IMR-90 (cell line): ENCODE measurements at regions not wholly inside any gene's neighbourhood (a gene's known extent, or its start where the extent isn't known, plus 50 kb on each side); places are given as distances from the start of the nearest gene placed in this dataset.

Source experiments
- ATAC-seq: fragments of 200-7000 bp; cut with Tn5 transposase; 2 replicates; pipeline ENCODE4 v1.9.1; 2020; ENCODE audit warnings: low read depth, mild to moderate bottlenecking, moderate library complexity
- BruUV-seq: library from RNA; stranded (reverse); fragments of 400-500 nt; replicated peaks from 2 replicates; lab custom pipeline; 2021; lab: Mats Ljungman, UMichigan
- CTCF ChIA-PET: fragments of 300-600 bp; formaldehyde crosslinking; extraction: SDS; loops from one replicate; lab custom pipeline; 2021; ENCODE audit warnings: antibody characterized with exemption; lab: Yijun Ruan, JAX
- POLR2A ChIA-PET: fragments of 300-600 bp; sonication (Branson Sonifier 250); formaldehyde crosslinking; loops from one replicate; lab custom pipeline; 2022; ENCODE audit warnings: antibody characterized with exemption; ENCODE audit not compliant: unreplicated experiment; lab: Charles Lee
- DNase-seq: peaks from one replicate; pipeline ENCODE4 v3.0.0; 2013
- H2AFZ ChIP-seq: replicated peaks from 2 replicates; pipeline ENCODE3; 2013; ENCODE audit warnings: low read length, mild to moderate bottlenecking; ENCODE audit not compliant: poor library complexity
- H2AK5ac ChIP-seq: 2 replicates; pipeline ENCODE4 v1.6.1; 2013; ENCODE audit warnings: low read depth, low read length, inconsistent platforms
- H2AK9ac ChIP-seq: replicated peaks from 2 replicates; pipeline ENCODE3; 2013; ENCODE audit warnings: mild to moderate bottlenecking, low read depth, low read length, moderate library complexity; ENCODE audit not compliant: poor library complexity
- H2BK120ac ChIP-seq: 2 replicates; pipeline ENCODE4 v1.6.1; 2013; ENCODE audit warnings: low read depth, low read length, inconsistent platforms
- H2BK15ac ChIP-seq: 3 replicates; pipeline ENCODE4 v1.6.1; 2013; ENCODE audit warnings: low read depth, low read length, inconsistent platforms
- H2BK20ac ChIP-seq: 2 replicates; pipeline ENCODE4 v1.6.1; 2013; ENCODE audit warnings: low read depth, mild to moderate bottlenecking, inconsistent platforms, low read length, moderate library complexity
- H2BK5ac ChIP-seq: 2 replicates; pipeline ENCODE4 v1.6.1; 2013; ENCODE audit warnings: mild to moderate bottlenecking, low read depth, low read length, inconsistent platforms; ENCODE audit not compliant: poor library complexity, severe bottlenecking
- H3K14ac ChIP-seq: replicated peaks from 2 replicates; pipeline ENCODE4 v1.6.1; 2013; ENCODE audit warnings: low read depth, low read length, inconsistent platforms
- H3K18ac ChIP-seq: 2 replicates; pipeline ENCODE4 v1.6.1; 2013; ENCODE audit warnings: low read depth, low read length, control low read depth
- H3K23ac ChIP-seq: 2 replicates; pipeline ENCODE4 v1.6.1; 2013; ENCODE audit warnings: low read depth, low read length, inconsistent platforms
- H3K27ac ChIP-seq: 2 replicates; pipeline ENCODE4 v1.5.1; 2013; ENCODE audit warnings: mild to moderate bottlenecking, control low read depth, low read length; ENCODE audit not compliant: insufficient read depth
- H3K27me3 ChIP-seq: 2 replicates; pipeline ENCODE4 v1.6.1; 2013; ENCODE audit warnings: low read length; ENCODE audit not compliant: control insufficient read depth, insufficient read depth
- H3K36me3 ChIP-seq: 2 replicates; pipeline ENCODE4 v1.6.1; 2013; ENCODE audit warnings: low read length, mixed read lengths; ENCODE audit not compliant: control insufficient read depth, insufficient read depth
- H3K4ac ChIP-seq: 2 replicates; pipeline ENCODE4 v1.6.1; 2013; ENCODE audit warnings: low read depth, low read length, inconsistent platforms
- H3K4me1 ChIP-seq: 2 replicates; pipeline ENCODE4 v1.6.1; 2013; ENCODE audit warnings: low read length, mixed read lengths; ENCODE audit not compliant: control insufficient read depth, insufficient read depth
- H3K4me2 ChIP-seq: 2 replicates; pipeline ENCODE4 v1.6.1; 2013; ENCODE audit warnings: low read depth, mild to moderate bottlenecking, control low read depth, low read length, moderate library complexity
- H3K4me3 ChIP-seq: 2 replicates; pipeline ENCODE4 v1.5.1; 2013; ENCODE audit warnings: low read depth, mild to moderate bottlenecking, control low read depth, low read length, moderate library complexity; ENCODE audit not compliant: insufficient read depth
- H3K56ac ChIP-seq: 2 replicates; pipeline ENCODE4 v1.6.1; 2013; ENCODE audit warnings: low read length, inconsistent platforms; ENCODE audit not compliant: insufficient read depth; ENCODE audit errors: extremely low read depth
- H3K79me1 ChIP-seq, 2 experiments: 2 replicates each; pipeline ENCODE4 v1.6.1; 2013; ENCODE audit warnings: low read length in 2 of 2, inconsistent platforms in 1 of 2, low read depth in 1 of 2
- H3K9ac ChIP-seq: 2 replicates; pipeline ENCODE4 v1.6.1; 2013; ENCODE audit warnings: low read depth, low read length, control low read depth
- H3K9me1 ChIP-seq: 2 replicates; pipeline ENCODE4 v1.6.1; 2013; ENCODE audit warnings: low read length, inconsistent platforms; ENCODE audit not compliant: insufficient read depth
- H3K9me3 ChIP-seq: 2 replicates; pipeline ENCODE4 v1.6.1; 2013; ENCODE audit warnings: low read length; ENCODE audit not compliant: control insufficient read depth, insufficient read depth
- H4K20me1 ChIP-seq: 2 replicates; pipeline ENCODE4 v1.6.1; 2013; ENCODE audit warnings: low read length, inconsistent platforms; ENCODE audit not compliant: insufficient read depth
- H4K5ac ChIP-seq: 2 replicates; pipeline ENCODE4 v1.6.1; 2013; ENCODE audit warnings: mild to moderate bottlenecking, low read depth, low read length, control low read depth
- H4K8ac ChIP-seq, 2 experiments: 2 replicates each; pipeline ENCODE4 v1.6.1; 2013; ENCODE audit warnings: low read depth in 2 of 2, low read length in 2 of 2, control low read depth in 1 of 2, inconsistent platforms in 1 of 2
- H4K91ac ChIP-seq: 2 replicates; pipeline ENCODE4 v1.6.1; 2013; ENCODE audit warnings: low read depth, low read length, inconsistent platforms; ENCODE audit not compliant: insufficient read depth
- BHLHE40 ChIP-seq: fragments of 150-350 bp; IDR thresholded peaks from 2 replicates; pipeline ENCODE4 v1.6.1; 2016; ENCODE audit warnings: mild to moderate bottlenecking, low read depth, low read length
- CHD1 ChIP-seq: IDR thresholded peaks from 2 replicates; pipeline ENCODE4 v1.6.1; 2012; ENCODE audit warnings: low read depth, low read length, improper control_type of control experiment
- FOS ChIP-seq: fragments of 150-350 bp; IDR thresholded peaks from 2 replicates; pipeline ENCODE4 v1.6.1; 2016; ENCODE audit warnings: low read depth, low read length
- MAZ ChIP-seq: IDR thresholded peaks from 2 replicates; pipeline ENCODE4 v1.6.1; 2012; ENCODE audit warnings: low read depth, mild to moderate bottlenecking, low read length, improper control_type of control experiment, moderate library complexity, borderline replicate concordance
- MXI1 ChIP-seq: IDR thresholded peaks from 2 replicates; pipeline ENCODE4 v1.6.1; 2012; ENCODE audit warnings: low read depth, mild to moderate bottlenecking, low read length, moderate library complexity, borderline replicate concordance
- NFE2L2 ChIP-seq: fragments of 150-350 bp; IDR thresholded peaks from 2 replicates; pipeline ENCODE4 v1.6.1; 2016; ENCODE audit warnings: low read depth, mild to moderate bottlenecking, low read length
- RAD21 ChIP-seq: IDR thresholded peaks from 2 replicates; pipeline ENCODE4 v1.6.1; 2012; ENCODE audit warnings: low read length, improper control_type of control experiment
- RCOR1 ChIP-seq: IDR thresholded peaks from 2 replicates; pipeline ENCODE4 v1.6.1; 2012; ENCODE audit warnings: mild to moderate bottlenecking, low read length, improper control_type of control experiment; ENCODE audit not compliant: insufficient replicate concordance
- RFX5 ChIP-seq: IDR thresholded peaks from 2 replicates; pipeline ENCODE4 v1.8.0; 2012; ENCODE audit warnings: low read depth, mild to moderate bottlenecking, low read length, moderate library complexity
- SMC3 ChIP-seq: fragments of 150-350 bp; IDR thresholded peaks from 2 replicates; pipeline ENCODE4 v1.6.1; 2016; ENCODE audit warnings: low read depth, mild to moderate bottlenecking, antibody characterized with exemption, low read length, moderate library complexity
- USF2 ChIP-seq: fragments of 150-350 bp; IDR thresholded peaks from 2 replicates; pipeline ENCODE4 v1.6.1; 2017; ENCODE audit warnings: mild to moderate bottlenecking, antibody characterized with exemption, low read length, low read depth
- WGBS, 2 experiments: methylation state at CpG; one replicate each; pipeline versions ENCODE4 v1.1.5 to v1.1.7; 2013; ENCODE audit warnings: missing lambda C conversion rate in 2 of 2; ENCODE audit not compliant: insufficient read length in 1 of 2; ENCODE audit errors: extremely low coverage in 2 of 2; 5-methylcytosine and 5-hydroxymethylcytosine counted together
- dilution Hi-C: fragments of 300-500 bp; cut with HindIII; formaldehyde crosslinking; loops from one replicate; pipeline ENCODE4 v1.14.3; 2018; ENCODE audit warnings: low sequenced_read_pairs; ENCODE audit not compliant: unreplicated experiment
- in situ Hi-C: fragments of 300-500 bp; cut with MboI; formaldehyde crosslinking; loops from 3 replicates; pipeline ENCODE4 v1.14.3; 2019; ENCODE audit warnings: low sequenced_read_pairs, inconsistent platforms, mixed read lengths
- intact Hi-C: fragments of 100-400 bp; cut with micrococcal nuclease; formaldehyde crosslinking; loops from 2 replicates; pipeline ENCODE4 v1.10.0; 2022
- TF ChIP-seq, protein P1 (sequence below): conservative IDR thresholded peaks from 2 replicates; pipeline ENCODE4 v1.5.1; 2012; ENCODE audit warnings: mild to moderate bottlenecking, low read depth, low read length, improper control_type of control experiment
- TF ChIP-seq, protein P2 (sequence below): fragments of 150-350 bp; IDR thresholded peaks from 2 replicates; pipeline ENCODE4 v1.6.1; 2016; ENCODE audit warnings: low read depth, mild to moderate bottlenecking, low read length, moderate library complexity, borderline replicate concordance

- DNase-seq (no peak), ATAC-seq (no peak)
- Histone ChIP-seq H4K8ac (no peak overlapping the region), H3K23ac (no peak overlapping the region), H3K4me1 (no peaks in the 10 kb centered on the region), H4K5ac (no peak overlapping the region), H3K9me1 (no peaks in the 10 kb centered on the region), H3K56ac (no peak overlapping the region), H2AK5ac (no peak overlapping the region), H2BK5ac (no peak overlapping the region), H4K91ac (no peak overlapping the region), H3K4me3 (no peak overlapping the region), H2AK9ac (no peak overlapping the region), H3K4me2 (no peak overlapping the region), H3K9me3 (no peaks in the 10 kb centered on the region), H3K36me3 (no peaks in the 10 kb centered on the region), H2BK20ac (no peak overlapping the region), H3K79me1 (no peaks in the 10 kb centered on the region), H2BK15ac (no peak overlapping the region), H3K18ac (no peak overlapping the region), H2BK120ac (no peak overlapping the region), H3K4ac (no peak overlapping the region), H3K27ac (no peak overlapping the region), H3K9ac (no peak overlapping the region), H4K20me1 (no peaks in the 10 kb centered on the region), H2AFZ (no peak overlapping the region), H3K27me3 (no peaks in the 10 kb centered on the region; the same call in 1 of the 2 replicates), H3K14ac (no peak overlapping the region)
- intact Hi-C loops = no loop called here
- in situ Hi-C loops = no loop called here
- ChIA-PET CTCF (no interaction called here), POLR2A (no interaction called here)
- no CpG with 5 or more reads among the region's 9 CpGs for WGBS, 2 experiments
- dilution Hi-C loops = no loop called here
- no peak for TF ChIP-seq FOS
- TF ChIP-seq MXI1 = no peak
- TF ChIP-seq MAZ = no peak
- TF ChIP-seq RFX5 = no peak
- no peak for TF ChIP-seq USF2
- TF ChIP-seq NFE2L2 = no peak
- TF ChIP-seq SMC3 = no peak
- no peak for TF ChIP-seq CHD1
- TF ChIP-seq, protein P1, sequence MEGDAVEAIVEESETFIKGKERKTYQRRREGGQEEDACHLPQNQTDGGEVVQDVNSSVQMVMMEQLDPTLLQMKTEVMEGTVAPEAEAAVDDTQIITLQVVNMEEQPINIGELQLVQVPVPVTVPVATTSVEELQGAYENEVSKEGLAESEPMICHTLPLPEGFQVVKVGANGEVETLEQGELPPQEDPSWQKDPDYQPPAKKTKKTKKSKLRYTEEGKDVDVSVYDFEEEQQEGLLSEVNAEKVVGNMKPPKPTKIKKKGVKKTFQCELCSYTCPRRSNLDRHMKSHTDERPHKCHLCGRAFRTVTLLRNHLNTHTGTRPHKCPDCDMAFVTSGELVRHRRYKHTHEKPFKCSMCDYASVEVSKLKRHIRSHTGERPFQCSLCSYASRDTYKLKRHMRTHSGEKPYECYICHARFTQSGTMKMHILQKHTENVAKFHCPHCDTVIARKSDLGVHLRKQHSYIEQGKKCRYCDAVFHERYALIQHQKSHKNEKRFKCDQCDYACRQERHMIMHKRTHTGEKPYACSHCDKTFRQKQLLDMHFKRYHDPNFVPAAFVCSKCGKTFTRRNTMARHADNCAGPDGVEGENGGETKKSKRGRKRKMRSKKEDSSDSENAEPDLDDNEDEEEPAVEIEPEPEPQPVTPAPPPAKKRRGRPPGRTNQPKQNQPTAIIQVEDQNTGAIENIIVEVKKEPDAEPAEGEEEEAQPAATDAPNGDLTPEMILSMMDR = no peak
- TF ChIP-seq RCOR1 = no peak
- TF ChIP-seq RAD21 = no peak
- TF ChIP-seq, protein P2, sequence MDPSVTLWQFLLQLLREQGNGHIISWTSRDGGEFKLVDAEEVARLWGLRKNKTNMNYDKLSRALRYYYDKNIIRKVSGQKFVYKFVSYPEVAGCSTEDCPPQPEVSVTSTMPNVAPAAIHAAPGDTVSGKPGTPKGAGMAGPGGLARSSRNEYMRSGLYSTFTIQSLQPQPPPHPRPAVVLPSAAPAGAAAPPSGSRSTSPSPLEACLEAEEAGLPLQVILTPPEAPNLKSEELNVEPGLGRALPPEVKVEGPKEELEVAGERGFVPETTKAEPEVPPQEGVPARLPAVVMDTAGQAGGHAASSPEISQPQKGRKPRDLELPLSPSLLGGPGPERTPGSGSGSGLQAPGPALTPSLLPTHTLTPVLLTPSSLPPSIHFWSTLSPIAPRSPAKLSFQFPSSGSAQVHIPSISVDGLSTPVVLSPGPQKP = no peak
- no peak for TF ChIP-seq BHLHE40
- no TSS peak for BruUV-seq
Observed at GRCh38 chr19:30722761-30723160, 350.6 kb downstream of the ZNF536 start.
